NCI-H1930 (cell line): ENCODE measurements at regions not wholly inside any gene's neighbourhood (a gene's known extent, or its start where the extent isn't known, plus 50 kb on each side); places are given as distances from the start of the nearest gene placed in this dataset.
"Not testable (repeated sequence)": the region's sequence is repeated elsewhere in the genome, so short reads cannot be mapped to it uniquely, and the experiment has no call there.

Source experiments
- DNase-seq, 2 experiments: peaks; one replicate each; lab custom pipeline; 2025; lab: John Stamatoyannopoulos, UW

GRCh38 chr2:238521002-238521401 is 94.3 kb downstream of the ASB1 start:
- no peak for DNase-seq

GRCh38 chr2:238521870-238522269 is 95.1 kb downstream of the ASB1 start:
- no peak for DNase-seq

- DNase-seq = no peak
Observed at GRCh38 chr2:238523158-238524110, 96.7 kb downstream of the ASB1 start.

GRCh38 chr2:238524426-238524983 is 97.8 kb downstream of the ASB1 start:
- no peak for DNase-seq

- DNase-seq = no peak
Observed at GRCh38 chr2:238525990-238526389, 99.3 kb downstream of the ASB1 start.

GRCh38 chr2:238527565-238527964 is 100.8 kb downstream of the ASB1 start:
- no peak for DNase-seq

- no peak for DNase-seq
Observed at GRCh38 chr2:238528953-238529781, 102.4 kb downstream of the ASB1 start.

- DNase-seq = not testable (repeated sequence)
Observed at GRCh38 chr2:238531017-238531645, 104.4 kb downstream of the ASB1 start.

GRCh38 chr2:238543732-238544131 is 117.0 kb downstream of the ASB1 start:
- DNase-seq = not testable (repeated sequence)

GRCh38 chr2:238548902-238549462 is 122.3 kb downstream of the ASB1 start:
- DNase-seq = no peak

- DNase-seq = no peak
Observed at GRCh38 chr2:238549866-238550265, 123.1 kb downstream of the ASB1 start.

- no peak for DNase-seq
Observed at GRCh38 chr2:238551091-238551490, 124.4 kb downstream of the ASB1 start.

GRCh38 chr2:238552226-238552625 is 125.5 kb downstream of the ASB1 start:
- no peak for DNase-seq

GRCh38 chr2:238553159-238553558 is 126.4 kb downstream of the ASB1 start:
- DNase-seq = no peak

- no peak for DNase-seq
Observed at GRCh38 chr2:238554468-238555315, 128.0 kb downstream of the ASB1 start.

GRCh38 chr2:238555786-238556542 is 129.2 kb downstream of the ASB1 start:
- no peak for DNase-seq

- no peak for DNase-seq
Observed at GRCh38 chr2:238557431-238557830, 130.7 kb downstream of the ASB1 start.

- DNase-seq = no peak
Observed at GRCh38 chr2:238557936-238558335, 131.2 kb downstream of the ASB1 start.

GRCh38 chr2:238558456-238559099 is 131.9 kb downstream of the ASB1 start:
- no peak for DNase-seq
